Activated CD4-positive, CD25-positive, alpha-beta regulatory T cell (primary cell): ENCODE measurements at regions not wholly inside any gene's neighbourhood (a gene's known extent, or its start where the extent isn't known, plus 50 kb on each side); places are given as distances from the start of the nearest gene placed in this dataset.
"Not testable (repeated sequence)": the region's sequence is repeated elsewhere in the genome, so short reads cannot be mapped to it uniquely, and the experiment has no call there.

Source experiments
- DNase-seq, 4 experiments: peaks; one replicate each; lab custom pipeline; 2025; lab: John Stamatoyannopoulos, UW

- no peak for DNase-seq
These were observed 1080.2 kb downstream of the SUCLG1 start for GRCh38 chr2:83378921-83379320.

- no peak for DNase-seq
These were observed 1082.3 kb downstream of the SUCLG1 start for GRCh38 chr2:83376731-83377130.

- no peak for DNase-seq
These were observed 1088.7 kb downstream of the SUCLG1 start for GRCh38 chr2:83370419-83370762.

GRCh38 chr2:83369601-83370418, 1089.3 kb downstream of the SUCLG1 start:
- DNase-seq = no peak

DNA sequence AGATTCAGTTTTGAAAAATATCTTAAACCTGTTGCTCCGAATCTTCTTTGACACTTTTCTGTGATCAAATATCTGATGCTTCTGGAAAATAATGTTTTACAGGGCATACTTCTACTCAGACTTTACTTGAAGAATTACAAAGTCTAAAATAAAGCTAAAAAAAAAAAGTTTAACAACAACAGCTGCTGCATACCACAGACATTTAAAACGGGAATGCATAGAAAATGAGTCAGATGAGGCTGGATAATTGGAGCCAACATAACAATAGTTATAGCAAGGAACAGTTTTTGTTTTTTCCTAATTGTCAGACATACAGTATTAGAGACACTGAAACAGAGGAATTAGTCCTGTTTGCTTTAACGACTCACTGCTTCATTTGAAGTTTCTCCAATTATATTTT, 1090.2 kb downstream of the SUCLG1 start:
- no peak for DNase-seq

DNA sequence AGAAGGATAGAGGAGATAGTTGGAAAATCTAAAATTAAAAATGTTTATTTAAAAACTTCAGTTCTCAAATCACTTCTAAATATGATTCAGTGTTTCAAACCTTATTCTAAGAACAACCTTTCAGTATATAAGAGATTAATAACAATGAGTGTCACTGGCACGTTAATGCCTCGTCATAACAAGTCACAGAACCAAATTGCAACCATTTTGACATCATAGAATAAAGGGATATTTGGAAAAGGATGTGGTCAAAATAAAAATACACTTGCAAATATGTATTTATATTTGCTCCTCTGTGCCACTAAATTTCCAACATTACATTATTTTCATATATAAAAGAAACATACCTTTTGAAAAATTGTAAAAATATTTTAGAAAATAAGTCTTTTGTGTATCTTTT, 1090.6 kb downstream of the SUCLG1 start:
- DNase-seq = no peak

DNA sequence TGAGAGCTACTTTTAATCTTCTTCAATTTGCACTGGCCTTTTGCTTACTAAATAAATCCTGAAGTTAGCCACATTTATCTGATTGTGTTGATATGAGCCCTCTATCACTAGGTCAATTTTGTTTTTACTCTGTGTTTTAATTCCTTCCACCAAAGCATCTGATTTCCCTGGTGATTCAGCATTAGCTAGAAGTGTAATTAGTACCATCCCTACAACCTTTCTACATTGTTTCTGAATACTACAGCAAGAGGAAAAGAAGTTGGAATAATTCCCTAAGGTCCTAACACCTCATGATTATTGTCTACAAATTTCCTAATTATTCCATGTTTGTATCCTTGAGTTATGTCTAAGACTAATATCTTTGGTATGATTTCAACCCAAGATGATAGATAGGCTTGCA, 1093.6 kb downstream of the SUCLG1 start:
- DNase-seq = no peak

- no peak for DNase-seq
These were observed 1094.8 kb downstream of the SUCLG1 start for GRCh38 chr2:83364264-83364663.

- not testable (repeated sequence) for DNase-seq
These were observed 1095.9 kb downstream of the SUCLG1 start for GRCh38 chr2:83363138-83363537.

DNA sequence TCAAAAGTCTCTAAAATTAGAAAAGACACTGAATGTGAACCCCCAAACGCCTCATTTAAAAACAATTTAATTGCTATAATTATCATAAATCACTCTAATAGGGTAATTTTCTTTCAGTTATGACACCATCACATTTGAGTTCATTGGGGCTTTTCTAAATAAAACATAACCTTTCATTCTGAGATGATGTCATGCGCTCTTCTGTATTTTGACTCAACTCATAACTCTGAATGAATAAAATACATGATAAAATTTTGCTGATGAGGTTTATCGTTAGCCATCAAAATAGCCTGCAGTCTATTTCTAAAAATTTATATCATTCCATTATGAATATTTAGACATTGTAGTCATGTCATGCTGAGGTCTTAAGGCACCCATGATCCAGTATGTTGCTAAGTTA, 1099.7 kb downstream of the SUCLG1 start:
- no peak for DNase-seq

- no peak for DNase-seq
These were observed 1116.2 kb downstream of the SUCLG1 start for GRCh38 chr2:83342860-83343329.

- DNase-seq = no peak
These were observed 1118.7 kb downstream of the SUCLG1 start for GRCh38 chr2:83340424-83340823.

DNA sequence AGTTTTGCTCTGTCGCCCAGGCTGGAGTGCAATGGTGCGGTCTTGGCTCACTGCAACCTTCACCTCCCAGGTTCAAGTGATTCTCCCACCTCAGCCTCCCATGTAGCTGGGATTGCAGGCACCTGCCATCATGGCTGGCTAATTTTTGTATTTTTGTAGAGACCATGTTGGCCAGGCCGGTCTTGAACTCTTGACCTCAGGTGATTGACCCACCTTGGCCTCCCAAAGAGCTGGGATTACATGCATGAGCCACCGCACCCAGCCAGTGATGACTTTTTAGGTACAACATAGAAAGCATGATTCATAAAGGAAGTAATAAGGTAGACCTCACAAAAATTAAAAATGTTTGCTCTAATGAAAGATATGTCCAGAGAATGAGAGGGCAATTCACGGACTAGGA, 1119.1 kb downstream of the SUCLG1 start:
- not testable (repeated sequence) for DNase-seq

- DNase-seq = no peak
These were observed 1127.3 kb downstream of the SUCLG1 start for GRCh38 chr2:83331810-83332209.

DNA sequence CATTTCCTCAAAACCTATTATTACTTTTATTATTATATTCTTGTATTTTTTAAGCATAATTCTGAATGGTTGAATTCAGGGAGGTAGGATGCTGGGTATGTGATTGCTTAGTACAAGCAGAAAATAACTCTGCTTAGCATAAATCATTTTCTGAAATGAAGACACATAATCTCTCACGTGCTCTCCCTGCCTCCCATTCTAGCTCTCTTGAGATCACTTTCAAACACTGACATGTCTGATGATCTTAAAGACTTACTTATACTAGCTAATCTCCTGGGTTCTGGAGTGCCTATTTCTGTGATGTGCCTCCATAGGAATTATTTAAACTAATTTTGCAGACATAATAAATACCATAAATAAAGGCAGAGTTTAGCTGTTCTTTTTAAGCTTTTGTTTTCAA, 1136.0 kb downstream of the SUCLG1 start:
- DNase-seq = no peak

DNA sequence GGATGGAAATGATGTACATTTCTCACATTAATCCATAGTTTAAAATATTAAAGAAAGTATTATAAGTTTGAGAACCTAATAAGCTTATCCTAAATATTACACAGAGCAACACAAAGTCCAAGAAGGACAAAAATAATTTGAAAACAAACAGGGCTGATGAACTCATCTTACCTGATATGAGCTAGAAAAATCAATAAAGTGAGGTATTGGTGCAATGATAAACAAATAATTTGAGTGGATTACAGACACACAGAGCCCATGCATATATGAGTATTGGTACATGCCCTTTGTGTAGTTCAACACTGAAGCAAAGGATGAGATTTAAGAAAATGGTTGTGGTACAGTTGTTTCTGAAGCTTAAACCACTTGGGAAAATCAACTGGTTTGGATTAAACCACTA, 1139.0 kb downstream of the SUCLG1 start:
- no peak for DNase-seq

- no peak for DNase-seq
These were observed 1153.2 kb downstream of the SUCLG1 start for GRCh38 chr2:83305758-83306378.

GRCh38 chr2:83291083-83291482, 1168.0 kb downstream of the SUCLG1 start:
- DNase-seq = no peak

GRCh38 chr2:83282841-83283240, 1176.2 kb downstream of the SUCLG1 start:
- no peak for DNase-seq

DNA sequence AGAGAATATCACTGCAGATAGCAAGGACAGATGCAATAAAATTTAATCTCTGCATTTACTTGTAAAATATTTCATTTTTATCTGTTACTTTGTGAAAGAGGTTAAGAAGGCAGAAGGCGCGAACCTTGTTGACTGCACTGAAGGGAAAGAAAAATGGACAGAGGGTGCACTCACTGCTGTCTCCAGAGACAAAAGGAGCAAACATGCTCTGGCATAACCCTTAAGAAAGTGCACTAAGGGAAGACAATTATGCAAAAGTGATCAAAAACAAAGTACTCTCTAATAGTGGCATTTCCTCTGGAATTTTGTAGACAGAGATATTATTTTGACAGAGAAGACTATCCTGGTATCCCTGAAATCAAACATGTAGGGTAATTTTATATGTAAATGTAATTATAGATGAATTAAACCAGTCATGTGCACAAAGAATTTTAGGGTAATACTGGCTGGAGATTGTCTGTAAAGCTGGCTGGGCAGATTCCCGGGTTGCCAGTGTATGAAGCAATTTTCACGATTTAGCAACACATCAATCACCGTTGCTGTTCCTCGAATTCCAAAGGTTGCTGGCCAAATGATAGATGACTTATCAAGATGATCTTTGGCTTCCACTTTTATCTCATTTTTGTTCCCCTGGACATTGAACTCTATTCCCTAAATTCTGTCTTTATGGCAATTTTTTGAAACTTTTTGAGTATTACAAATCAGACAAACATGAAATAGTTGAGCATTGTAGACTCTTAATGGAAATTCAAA, 1176.9 kb downstream of the SUCLG1 start:
- DNase-seq = no peak

DNA sequence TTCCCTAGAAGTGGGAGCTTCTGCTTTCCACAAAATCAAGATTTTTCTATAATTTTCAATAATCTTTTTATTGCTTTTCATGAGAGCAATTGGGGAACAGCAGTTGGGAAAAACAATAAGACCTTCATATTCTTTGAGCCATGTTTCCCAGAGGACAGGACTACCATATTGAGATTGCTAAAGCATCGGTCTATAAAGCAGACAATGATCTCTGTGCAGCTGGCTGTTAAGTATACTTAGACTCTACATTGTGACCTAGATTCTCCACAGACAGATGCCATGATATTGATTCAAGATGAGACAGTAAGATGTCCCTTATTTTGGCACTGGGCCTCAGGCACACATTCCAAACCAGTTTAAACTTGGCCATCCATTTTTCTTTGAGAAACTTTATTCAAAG, 1178.7 kb downstream of the SUCLG1 start:
- no peak for DNase-seq

- no peak for DNase-seq
These were observed 1185.8 kb downstream of the SUCLG1 start for GRCh38 chr2:83273322-83273721.

- DNase-seq = no peak
These were observed 1197.4 kb downstream of the SUCLG1 start for GRCh38 chr2:83261591-83262136.
